ENCODE measurements at regions not wholly inside any gene's neighbourhood (a gene's known extent, or its start where the extent isn't known, plus 50 kb on each side); places are given as distances from the start of the nearest gene placed in this dataset.

DNA sequence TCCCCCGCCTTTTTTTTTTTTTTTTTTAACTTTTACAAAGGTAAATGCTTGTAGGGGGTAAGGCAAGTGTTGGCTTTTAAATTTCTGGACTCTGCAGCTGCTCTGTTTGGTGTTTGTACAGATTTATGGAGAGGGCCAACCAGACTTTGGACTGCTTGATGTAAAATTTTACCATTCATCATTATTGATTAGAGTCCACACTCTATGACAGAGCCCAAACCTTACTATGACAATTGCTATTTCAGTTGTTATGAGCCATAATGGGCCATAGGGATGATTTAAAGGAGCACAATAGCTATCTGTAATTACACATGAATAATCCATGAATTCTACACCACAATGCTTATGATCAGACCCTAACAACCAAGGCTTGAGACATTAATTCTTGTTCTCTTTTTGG lies 867.2 kb downstream of the NR2F1-AS1 start:
- no peak overlapping the region for H3K4me3 ChIP-seq
- no peaks in the 10 kb centered on the region for H3K36me3 ChIP-seq
- TF ChIP-seq POLR2AphosphoS5 (IDR thresholded peaks at IDR 0.05) (no peak), POLR2A (IDR thresholded peaks at IDR 0.05) (no peak), EP300 (IDR thresholded peaks at IDR 0.05; ENCODE audit: low read depth) (no peak)
- TF ChIP-seq, protein P1, sequence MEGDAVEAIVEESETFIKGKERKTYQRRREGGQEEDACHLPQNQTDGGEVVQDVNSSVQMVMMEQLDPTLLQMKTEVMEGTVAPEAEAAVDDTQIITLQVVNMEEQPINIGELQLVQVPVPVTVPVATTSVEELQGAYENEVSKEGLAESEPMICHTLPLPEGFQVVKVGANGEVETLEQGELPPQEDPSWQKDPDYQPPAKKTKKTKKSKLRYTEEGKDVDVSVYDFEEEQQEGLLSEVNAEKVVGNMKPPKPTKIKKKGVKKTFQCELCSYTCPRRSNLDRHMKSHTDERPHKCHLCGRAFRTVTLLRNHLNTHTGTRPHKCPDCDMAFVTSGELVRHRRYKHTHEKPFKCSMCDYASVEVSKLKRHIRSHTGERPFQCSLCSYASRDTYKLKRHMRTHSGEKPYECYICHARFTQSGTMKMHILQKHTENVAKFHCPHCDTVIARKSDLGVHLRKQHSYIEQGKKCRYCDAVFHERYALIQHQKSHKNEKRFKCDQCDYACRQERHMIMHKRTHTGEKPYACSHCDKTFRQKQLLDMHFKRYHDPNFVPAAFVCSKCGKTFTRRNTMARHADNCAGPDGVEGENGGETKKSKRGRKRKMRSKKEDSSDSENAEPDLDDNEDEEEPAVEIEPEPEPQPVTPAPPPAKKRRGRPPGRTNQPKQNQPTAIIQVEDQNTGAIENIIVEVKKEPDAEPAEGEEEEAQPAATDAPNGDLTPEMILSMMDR (IDR thresholded peaks at IDR 0.05): no peak
- in situ Hi-C loops (cut with MboI; ENCODE audit: low pct_ligation_motif_present in 1 of 4, low pct_unique_long_range_greater_than_20kb in 1 of 4, low sequenced_read_pairs in 3 of 4) (no loop called here), intact Hi-C loops (cut with DNase I; ENCODE audit: low total_unique reads) (no loop called here)
- no peaks in the 10 kb centered on the region for H3K4me1 ChIP-seq
- 45 to 60% methylated on average over 1 of the region's 1 CpG for WGBS, 2 donors (ENCODE audit: low coverage in 1 of 2)
- H3K27ac ChIP-seq: no peak overlapping the region
- DNase-seq: no peak
- H3K9me3 ChIP-seq: no peaks in the 10 kb centered on the region
- H3K27me3 ChIP-seq: no peaks in the 10 kb centered on the region

DNA sequence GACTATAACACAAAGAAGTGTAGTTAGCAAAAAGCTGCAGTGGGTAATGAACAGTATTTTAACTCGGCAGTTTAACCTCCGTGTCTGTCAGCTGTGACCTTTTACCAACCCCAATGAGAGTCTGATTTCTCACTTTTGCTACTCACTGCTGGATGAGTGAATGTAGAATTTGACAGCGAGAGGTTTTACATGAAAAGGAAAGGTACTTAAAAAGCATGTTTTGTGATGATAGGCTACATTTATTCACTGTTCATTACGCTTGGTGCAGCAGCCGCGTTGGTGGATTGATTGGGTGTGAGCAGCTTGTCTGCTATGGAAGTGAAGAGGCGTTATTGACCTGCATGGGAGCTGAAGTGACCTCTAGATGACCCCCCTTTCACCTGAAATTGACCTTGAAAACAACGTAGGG lies 867.7 kb downstream of the NR2F1-AS1 start:
- Histone ChIP-seq H3K27me3 (no peaks in the 10 kb centered on the region), H3K4me1 (no peaks in the 10 kb centered on the region), H3K4me3 (no peak overlapping the region), H3K9me3 (no peaks in the 10 kb centered on the region), H3K36me3 (no peaks in the 10 kb centered on the region), H3K27ac (no peak overlapping the region)
- in situ Hi-C loops (cut with MboI; ENCODE audit: low pct_ligation_motif_present in 1 of 4, low pct_unique_long_range_greater_than_20kb in 1 of 4, low sequenced_read_pairs in 3 of 4) (no loop called here), intact Hi-C loops (cut with DNase I; ENCODE audit: low total_unique reads) (no loop called here)
- no peak for DNase-seq
- TF ChIP-seq, protein P1 (IDR thresholded peaks at IDR 0.05): no peak
- no peak for TF ChIP-seq POLR2A (IDR thresholded peaks at IDR 0.05)
- no peak for TF ChIP-seq POLR2AphosphoS5 (IDR thresholded peaks at IDR 0.05)
- no peak for TF ChIP-seq EP300 (IDR thresholded peaks at IDR 0.05; ENCODE audit: low read depth)
- 53 to 61% methylated on average over 8 of the region's 8 CpGs for WGBS, 2 donors (ENCODE audit: low coverage in 1 of 2)

DNA sequence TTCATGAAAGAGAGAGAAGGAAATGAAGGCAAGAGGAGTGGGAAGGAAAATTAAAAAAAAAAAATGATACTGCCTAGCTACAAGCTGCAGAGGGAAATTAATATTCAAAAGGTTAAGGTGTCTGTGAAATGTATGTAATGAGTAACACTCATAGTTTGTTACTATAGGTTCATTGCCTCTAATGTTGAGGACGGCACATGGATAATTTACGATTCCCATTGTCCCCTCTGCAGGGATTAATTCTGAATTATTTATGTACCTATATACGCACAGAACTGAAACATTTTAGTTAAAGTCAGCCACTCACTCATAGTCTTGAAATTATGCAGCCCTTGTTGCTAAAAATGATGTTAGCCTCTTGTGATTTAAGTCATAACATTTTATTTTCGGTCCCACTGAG lies 869.1 kb downstream of the NR2F1-AS1 start:
- no peak overlapping the region for H3K4me3 ChIP-seq
- 66 to 77% methylated on average over 4 of the region's 4 CpGs for WGBS, 2 donors (ENCODE audit: low coverage in 1 of 2)
- TF ChIP-seq POLR2AphosphoS5 (IDR thresholded peaks at IDR 0.05): no peak
- TF ChIP-seq, protein P1 (IDR thresholded peaks at IDR 0.05): no peak
- TF ChIP-seq EP300 (IDR thresholded peaks at IDR 0.05; ENCODE audit: low read depth): no peak
- TF ChIP-seq POLR2A (IDR thresholded peaks at IDR 0.05): no peak
- no peak for DNase-seq
- H3K36me3 ChIP-seq: no peaks in the 10 kb centered on the region
- intact Hi-C loops (cut with DNase I; ENCODE audit: low total_unique reads) (no loop called here), in situ Hi-C loops (cut with MboI; ENCODE audit: low pct_ligation_motif_present in 1 of 4, low pct_unique_long_range_greater_than_20kb in 1 of 4, low sequenced_read_pairs in 3 of 4) (no loop called here)
- no peaks in the 10 kb centered on the region for H3K4me1 ChIP-seq
- H3K9me3 ChIP-seq: no peaks in the 10 kb centered on the region
- H3K27ac ChIP-seq: no peak overlapping the region
- H3K27me3 ChIP-seq: no peaks in the 10 kb centered on the region

DNA sequence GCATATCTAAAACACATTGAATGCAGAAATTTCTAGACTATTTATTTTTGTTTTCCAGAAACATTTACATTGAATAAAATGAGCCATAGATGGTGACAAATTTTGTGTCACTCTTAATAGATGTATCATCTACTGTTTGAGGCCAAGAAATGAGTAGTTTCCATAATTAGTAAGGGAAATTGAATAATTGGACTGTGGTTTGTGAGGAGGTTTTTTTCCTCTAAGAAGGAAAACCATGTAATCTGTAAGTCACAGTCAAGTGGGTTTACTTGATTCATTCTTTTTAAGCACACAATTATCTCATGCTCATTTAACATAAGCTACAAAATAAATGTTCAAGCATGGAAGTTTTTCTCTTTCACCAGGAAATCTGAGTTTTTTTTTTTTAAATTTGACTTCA lies 876.4 kb downstream of the NR2F1-AS1 start:
- no peaks in the 10 kb centered on the region for H3K4me1 ChIP-seq
- H3K9me3 ChIP-seq: no peaks in the 10 kb centered on the region
- in situ Hi-C loops (cut with MboI; ENCODE audit: low pct_ligation_motif_present in 1 of 4, low pct_unique_long_range_greater_than_20kb in 1 of 4, low sequenced_read_pairs in 3 of 4): no loop called here
- intact Hi-C loops (cut with DNase I; ENCODE audit: low total_unique reads): no loop called here
- no peaks in the 10 kb centered on the region for H3K27me3 ChIP-seq
- DNase-seq: no peak
- no peaks in the 10 kb centered on the region for H3K36me3 ChIP-seq
- no peak overlapping the region for H3K27ac ChIP-seq
- TF ChIP-seq POLR2A (IDR thresholded peaks at IDR 0.05) (no peak), POLR2AphosphoS5 (IDR thresholded peaks at IDR 0.05) (no peak), EP300 (IDR thresholded peaks at IDR 0.05; ENCODE audit: low read depth) (no peak)
- TF ChIP-seq, protein P1 (IDR thresholded peaks at IDR 0.05): no peak
- no peak overlapping the region for H3K4me3 ChIP-seq
